H9 (cell line): ENCODE measurements at regions not wholly inside any gene's neighbourhood (a gene's known extent, or its start where the extent isn't known, plus 50 kb on each side); places are given as distances from the start of the nearest gene placed in this dataset.

ENCODE experiments used
- DNase-seq: peaks from one replicate; pipeline ENCODE4 v3.0.0-alpha.2; 2017
- H2AFZ ChIP-seq: one replicate; pipeline ENCODE4 v1.6.1; 2013; ENCODE audit warnings: mild to moderate bottlenecking, low read length, control low read depth, moderate library complexity
- H2AK5ac ChIP-seq: 2 replicates; pipeline ENCODE4 v1.6.1; 2013; ENCODE audit warnings: low read length, control low read depth, mixed read lengths; ENCODE audit not compliant: insufficient read length
- H2BK120ac ChIP-seq: one replicate; pipeline ENCODE4 v1.6.1; 2013; ENCODE audit warnings: low read depth, mild to moderate bottlenecking, low read length, control low read depth, inconsistent platforms; ENCODE audit not compliant: poor library complexity, severe bottlenecking
- H2BK12ac ChIP-seq: 2 replicates; pipeline ENCODE4 v1.6.1; 2013; ENCODE audit warnings: low read length, control low read depth, mixed read lengths, low read depth; ENCODE audit not compliant: insufficient read length
- H2BK15ac ChIP-seq: 2 replicates; pipeline ENCODE4 v1.6.1; 2013; ENCODE audit warnings: low read depth, low read length, control low read depth
- H2BK20ac ChIP-seq: one replicate; pipeline ENCODE4 v1.6.1; 2013; ENCODE audit warnings: low read depth, mild to moderate bottlenecking, low read length, control low read depth, inconsistent platforms; ENCODE audit not compliant: poor library complexity, severe bottlenecking
- H2BK5ac ChIP-seq: 2 replicates; pipeline ENCODE4 v1.6.1; 2013; ENCODE audit warnings: low read length, control low read depth, mixed read lengths; ENCODE audit not compliant: insufficient read length
- H3K14ac ChIP-seq: 2 replicates; pipeline ENCODE4 v1.6.1; 2013; ENCODE audit warnings: low read length, control low read depth; ENCODE audit not compliant: insufficient read depth
- H3K18ac ChIP-seq: 2 replicates; pipeline ENCODE4 v1.6.1; 2013; ENCODE audit warnings: low read depth, mild to moderate bottlenecking, mixed read lengths, low read length, control low read depth; ENCODE audit not compliant: insufficient read length
- H3K23ac ChIP-seq: 2 replicates; pipeline ENCODE4 v1.6.1; 2013; ENCODE audit warnings: low read length, control low read depth, mixed read lengths, low read depth; ENCODE audit not compliant: insufficient read length
- H3K23me2 ChIP-seq: 2 replicates; pipeline ENCODE4 v1.6.1; 2013; ENCODE audit warnings: low read depth, mild to moderate bottlenecking, mixed read lengths, low read length, control low read depth; ENCODE audit not compliant: insufficient read length, poor library complexity, severe bottlenecking
- H3K27ac ChIP-seq: 2 replicates; pipeline ENCODE4 v1.5.1; 2013; ENCODE audit warnings: low read length, control low read depth, mixed read lengths, low read depth; ENCODE audit not compliant: insufficient read length
- H3K27me3 ChIP-seq: 2 replicates; pipeline ENCODE4 v1.6.1; 2013; ENCODE audit warnings: low read length, control low read depth, inconsistent platforms; ENCODE audit not compliant: insufficient read depth
- H3K4ac ChIP-seq: 2 replicates; pipeline ENCODE4 v1.6.1; 2013; ENCODE audit warnings: low read depth, mild to moderate bottlenecking, control low read depth, inconsistent platforms, low read length, moderate library complexity
- H3K4me1 ChIP-seq: 2 replicates; pipeline ENCODE4 v1.6.1; 2013; ENCODE audit warnings: low read length, control low read depth, inconsistent platforms; ENCODE audit not compliant: insufficient read depth
- H3K4me2 ChIP-seq: 2 replicates; pipeline ENCODE4 v1.6.1; 2013; ENCODE audit warnings: low read length, control low read depth, mixed read lengths; ENCODE audit not compliant: insufficient read length, insufficient read depth
- H3K56ac ChIP-seq: 2 replicates; pipeline ENCODE4 v1.6.1; 2013; ENCODE audit warnings: low read depth, mild to moderate bottlenecking, mixed read lengths, low read length, control low read depth; ENCODE audit not compliant: insufficient read length
- H3K79me1 ChIP-seq: 2 replicates; pipeline ENCODE4 v1.6.1; 2013; ENCODE audit warnings: low read depth, mild to moderate bottlenecking, moderate library complexity, low read length, control low read depth, inconsistent platforms; ENCODE audit not compliant: insufficient read depth, poor library complexity, severe bottlenecking
- H3K79me2 ChIP-seq: 2 replicates; pipeline ENCODE4 v1.6.1; 2013; ENCODE audit warnings: low read length, control low read depth, inconsistent platforms; ENCODE audit not compliant: insufficient read depth
- H3K9ac ChIP-seq: 2 replicates; pipeline ENCODE4 v1.6.1; 2013; ENCODE audit warnings: low read length, control low read depth, mixed read lengths; ENCODE audit not compliant: insufficient read length; ENCODE audit errors: extremely low read depth
- H3K9me3 ChIP-seq: one replicate; pipeline ENCODE4 v1.6.1; 2013; ENCODE audit warnings: low read depth, low read length, inconsistent platforms; ENCODE audit not compliant: control insufficient read depth
- H3T11ph ChIP-seq: one replicate; pipeline ENCODE4 v1.6.1; 2013; ENCODE audit warnings: mild to moderate bottlenecking, low read length, control low read depth, inconsistent platforms
- H4K20me1 ChIP-seq: one replicate; pipeline ENCODE4 v1.6.1; 2013; ENCODE audit not compliant: control insufficient read depth, insufficient read length, insufficient read depth
- H4K5ac ChIP-seq: 2 replicates; pipeline ENCODE4 v1.6.1; 2013; ENCODE audit warnings: low read depth, mild to moderate bottlenecking, mixed read lengths, low read length, control low read depth; ENCODE audit not compliant: insufficient read length
- H4K8ac ChIP-seq: replicated peaks from 2 replicates; pipeline ENCODE4 v1.6.1; 2013; ENCODE audit warnings: low read length, control low read depth, mixed read lengths, low read depth; ENCODE audit not compliant: insufficient read length
- H4K91ac ChIP-seq: 2 replicates; pipeline ENCODE4 v1.6.1; 2013; ENCODE audit warnings: low read depth, mild to moderate bottlenecking, moderate library complexity, mixed read lengths, low read length, control low read depth; ENCODE audit not compliant: insufficient read length
- H3K27ac Mint-ChIP-seq, 3 experiments: 2 replicates in 2 of 3; 3 replicates in 1 of 3; pipeline ENCODE4 v1.8.0; 2020 to 2021; ENCODE audit warnings: mixed read lengths in 3 of 3, mild to moderate bottlenecking in 1 of 3, moderate library complexity in 1 of 3
- H3K27me3 Mint-ChIP-seq: 2 replicates; pipeline ENCODE4 v1.8.0; 2021; ENCODE audit warnings: low read depth, mild to moderate bottlenecking, moderate library complexity, mixed read lengths
- H3K36me3 Mint-ChIP-seq, 3 experiments: 2 replicates in 2 of 3; 3 replicates in 1 of 3; pipeline ENCODE4 v1.8.0; 2020 to 2021; ENCODE audit warnings: low read depth in 3 of 3, mixed read lengths in 3 of 3; ENCODE audit not compliant: insufficient read depth in 1 of 3
- H3K4me1 Mint-ChIP-seq, 2 experiments: 2 replicates each; pipeline ENCODE4 v1.8.0; 2020; ENCODE audit warnings: mixed read lengths in 2 of 2
- H3K4me3 Mint-ChIP-seq, 2 experiments: 2 replicates in 1 of 2; 3 replicates in 1 of 2; pipeline ENCODE4 v1.8.0; 2020 to 2021; ENCODE audit warnings: mild to moderate bottlenecking in 2 of 2, mixed read lengths in 2 of 2, moderate library complexity in 1 of 2
- H3K9me3 Mint-ChIP-seq, 2 experiments: 2 replicates in 1 of 2; 3 replicates in 1 of 2; pipeline ENCODE4 v1.8.0; 2020; ENCODE audit warnings: mild to moderate bottlenecking in 2 of 2, mixed read lengths in 2 of 2, moderate library complexity in 1 of 2
- WGBS: extraction: QIAGEN DNeasy Blood & Tissue Kit; methylation state at CpG from one replicate; pipeline ENCODE4 v1.1.7; 2013; ENCODE audit warnings: missing lambda C conversion rate, low lambda C conversion rate, mixed read lengths; ENCODE audit not compliant: insufficient read length; ENCODE audit errors: extremely low coverage; 5-methylcytosine and 5-hydroxymethylcytosine counted together
- TF ChIP-seq, protein P1 (sequence below): fragments of 200-600 bp; sonication (generic); conservative IDR thresholded peaks from 3 replicates; pipeline ENCODE4 v1.8.0; 2021; ENCODE audit warnings: antibody characterized with exemption, mild to moderate bottlenecking

DNA sequence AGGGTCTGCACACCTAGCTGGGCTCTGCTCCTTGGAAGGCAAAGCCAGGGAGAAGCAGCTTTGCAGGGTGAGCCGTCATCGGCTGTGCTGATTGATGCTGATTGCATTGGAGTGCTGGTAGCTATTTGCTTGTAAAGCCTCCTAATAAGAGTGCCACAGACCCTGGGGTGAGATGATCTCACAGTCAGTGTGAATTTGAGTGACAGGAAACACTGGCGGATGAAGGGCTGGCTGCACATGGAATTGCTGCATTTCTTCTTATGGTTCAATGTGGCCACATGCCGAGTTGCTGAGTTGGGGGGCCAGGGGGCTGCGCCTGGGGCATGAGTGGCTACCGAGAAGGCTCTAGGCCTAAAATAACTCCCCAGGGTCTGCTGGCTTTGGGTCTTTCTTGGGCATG, 138.2 kb upstream of the CACNA1E start:
- no peak overlapping the region for H2BK20ac ChIP-seq
- no peaks in the 10 kb centered on the region for H3K79me1 ChIP-seq
- Mint-ChIP-seq H3K9me3 (no peaks in the 10 kb centered on the region), H3K4me3 (no peak overlapping the region), H3K36me3 (no peaks in the 10 kb centered on the region), H3K4me1 (peaks cover 0 to 7% of the 10 kb centered on the region in 2 experiments; a peak in 1 of 4 replicates), H3K27me3 (peaks cover 16% of the 10 kb centered on the region), H3K27ac (no peak overlapping the region)
- no peak overlapping the region for H2BK15ac ChIP-seq
- no peak overlapping the region for H3K4me2 ChIP-seq
- H4K20me1 ChIP-seq, result no peaks in the 10 kb centered on the region
- H3K56ac ChIP-seq, result no peak overlapping the region
- no peak overlapping the region for H4K8ac ChIP-seq
- no peaks in the 10 kb centered on the region for H3K79me2 ChIP-seq
- H3K14ac ChIP-seq, result no peak overlapping the region; the same call in 1 of the 2 replicates
- H3K9ac ChIP-seq, result no peak overlapping the region
- no peaks in the 10 kb centered on the region for H3K27me3 ChIP-seq
- no peak overlapping the region for H2AK5ac ChIP-seq
- H2BK12ac ChIP-seq, result no peak overlapping the region
- H4K91ac ChIP-seq, result no peak overlapping the region
- H2BK5ac ChIP-seq, result no peak overlapping the region
- H3K9me3 ChIP-seq, result no peaks in the 10 kb centered on the region
- no peaks in the 10 kb centered on the region for H3K23me2 ChIP-seq
- DNase-seq, result no peak
- TF ChIP-seq, protein P1, sequence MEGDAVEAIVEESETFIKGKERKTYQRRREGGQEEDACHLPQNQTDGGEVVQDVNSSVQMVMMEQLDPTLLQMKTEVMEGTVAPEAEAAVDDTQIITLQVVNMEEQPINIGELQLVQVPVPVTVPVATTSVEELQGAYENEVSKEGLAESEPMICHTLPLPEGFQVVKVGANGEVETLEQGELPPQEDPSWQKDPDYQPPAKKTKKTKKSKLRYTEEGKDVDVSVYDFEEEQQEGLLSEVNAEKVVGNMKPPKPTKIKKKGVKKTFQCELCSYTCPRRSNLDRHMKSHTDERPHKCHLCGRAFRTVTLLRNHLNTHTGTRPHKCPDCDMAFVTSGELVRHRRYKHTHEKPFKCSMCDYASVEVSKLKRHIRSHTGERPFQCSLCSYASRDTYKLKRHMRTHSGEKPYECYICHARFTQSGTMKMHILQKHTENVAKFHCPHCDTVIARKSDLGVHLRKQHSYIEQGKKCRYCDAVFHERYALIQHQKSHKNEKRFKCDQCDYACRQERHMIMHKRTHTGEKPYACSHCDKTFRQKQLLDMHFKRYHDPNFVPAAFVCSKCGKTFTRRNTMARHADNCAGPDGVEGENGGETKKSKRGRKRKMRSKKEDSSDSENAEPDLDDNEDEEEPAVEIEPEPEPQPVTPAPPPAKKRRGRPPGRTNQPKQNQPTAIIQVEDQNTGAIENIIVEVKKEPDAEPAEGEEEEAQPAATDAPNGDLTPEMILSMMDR, result no peak
- no peak overlapping the region for H3K18ac ChIP-seq
- no peak overlapping the region for H2AFZ ChIP-seq
- no peaks in the 10 kb centered on the region for H3K4me1 ChIP-seq
- H3T11ph ChIP-seq, result no peak overlapping the region
- no peak overlapping the region for H3K4ac ChIP-seq
- no peak overlapping the region for H2BK120ac ChIP-seq
- no peak overlapping the region for H3K23ac ChIP-seq
- no CpG with 5 or more reads among the region's 6 CpGs for WGBS
- no peak overlapping the region for H3K27ac ChIP-seq
- H4K5ac ChIP-seq, result no peak overlapping the region
